SU-DHL-6 (cell line): ENCODE measurements at regions not wholly inside any gene's neighbourhood (a gene's known extent, or its start where the extent isn't known, plus 50 kb on each side); places are given as distances from the start of the nearest gene placed in this dataset.

Experiments
- H2AFZ ChIP-seq: fragments of 200-600 bp; sonication (generic); 2 replicates; pipeline ENCODE4 v1.6.1; 2014; ENCODE audit warnings: low read depth, mild to moderate bottlenecking, moderate library complexity, mixed read lengths, antibody characterized with exemption, low read length; ENCODE audit not compliant: severe bottlenecking
- H3F3A ChIP-seq: fragments of 200-600 bp; shearing (Covaris generic); 2 replicates; pipeline ENCODE4 v1.6.0; 2016; ENCODE audit warnings: antibody characterized with exemption, mild to moderate bottlenecking; ENCODE audit not compliant: insufficient read depth
- H3K27ac ChIP-seq: fragments of 200-600 bp; sonication (generic); 2 replicates; pipeline ENCODE4 v1.5.1; 2016; ENCODE audit warnings: low read depth, mild to moderate bottlenecking, low read length, moderate library complexity, mixed read lengths
- H3K27me3 ChIP-seq: fragments of 200-600 bp; sonication (generic), shearing (Covaris generic); 2 replicates; pipeline ENCODE4 v1.6.0; 2014; ENCODE audit warnings: mild to moderate bottlenecking, low read length
- H3K36me3 ChIP-seq: fragments of 200-600 bp; sonication (generic); 2 replicates; pipeline ENCODE4 v1.6.1; 2014; ENCODE audit warnings: mild to moderate bottlenecking, low read length, mixed read lengths
- H3K4me2 ChIP-seq: fragments of 300-600, 200-600 bp; shearing (Covaris generic), sonication (generic); 2 replicates; pipeline ENCODE4 v1.6.0; 2014; ENCODE audit warnings: low read length, low read depth, mild to moderate bottlenecking; ENCODE audit not compliant: poor library complexity, severe bottlenecking
- H3K4me3 ChIP-seq: fragments of 200-600 bp; sonication (generic); 2 replicates; pipeline ENCODE4 v1.5.1; 2014; ENCODE audit warnings: antibody characterized with exemption, low read length, mild to moderate bottlenecking, mixed read lengths; ENCODE audit not compliant: insufficient read depth, poor library complexity, severe bottlenecking
- H3K79me2 ChIP-seq: fragments of 200-600 bp; sonication (generic); 2 replicates; pipeline ENCODE4 v1.6.1; 2014; ENCODE audit warnings: mild to moderate bottlenecking, low read length, moderate library complexity; ENCODE audit not compliant: insufficient read depth
- H3K9ac ChIP-seq: fragments of 200-600 bp; sonication (generic); 2 replicates; pipeline ENCODE4 v1.7.0; 2014; ENCODE audit warnings: mild to moderate bottlenecking, low read length
- H3K9me2 ChIP-seq: fragments of 200-600 bp; sonication (generic); replicated peaks from 2 replicates; pipeline ENCODE4 v1.6.1; 2014; ENCODE audit warnings: low read length; ENCODE audit not compliant: insufficient read depth
- H3K9me3 ChIP-seq: fragments of 200-600 bp; sonication (generic); 2 replicates; pipeline ENCODE4 v1.6.1; 2014; ENCODE audit warnings: low read length, mixed read lengths; ENCODE audit not compliant: insufficient read depth
- H4K20me1 ChIP-seq: fragments of 200-600 bp; sonication (generic); 2 replicates; pipeline ENCODE4 v1.6.1; 2014; ENCODE audit warnings: low read depth, mild to moderate bottlenecking, antibody characterized with exemption, low read length, moderate library complexity, mixed read lengths
- EZH2phosphoT487 ChIP-seq: fragments of 200-600 bp; sonication (generic), shearing (Covaris generic); conservative IDR thresholded peaks from 2 replicates; pipeline ENCODE4 v1.6.1; 2018; ENCODE audit warnings: mild to moderate bottlenecking, antibody characterized with exemption, low read length, moderate library complexity, mixed read lengths
- TF ChIP-seq, protein P1 (sequence below): fragments of 200-600 bp; sonication (generic); IDR thresholded peaks from one replicate; pipeline ENCODE4 v1.5.1; 2017; ENCODE audit warnings: antibody characterized with exemption, mild to moderate bottlenecking, low read length, moderate library complexity; ENCODE audit not compliant: insufficient read depth, poor library complexity, severe bottlenecking

DNA sequence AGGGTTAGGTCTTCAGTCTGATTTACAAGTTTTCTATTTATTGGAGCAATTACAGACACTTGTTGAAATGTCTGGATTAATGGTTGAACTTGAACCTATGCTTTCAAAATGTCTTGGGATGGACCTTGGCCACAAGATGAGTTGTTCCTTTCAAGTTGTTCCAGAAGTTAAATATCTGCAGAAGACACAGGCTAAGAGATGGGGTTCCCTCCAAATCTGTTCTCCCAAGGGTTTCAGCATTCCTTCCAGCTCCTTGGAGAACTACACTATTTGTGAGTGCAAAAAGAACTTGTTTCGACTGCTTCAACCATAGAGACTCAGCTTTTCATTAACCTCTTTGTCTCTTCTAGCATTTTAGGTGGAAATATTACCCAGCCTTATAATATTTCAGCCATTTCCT is 189.0 kb upstream of the BLID start:
- TF ChIP-seq, protein P1, sequence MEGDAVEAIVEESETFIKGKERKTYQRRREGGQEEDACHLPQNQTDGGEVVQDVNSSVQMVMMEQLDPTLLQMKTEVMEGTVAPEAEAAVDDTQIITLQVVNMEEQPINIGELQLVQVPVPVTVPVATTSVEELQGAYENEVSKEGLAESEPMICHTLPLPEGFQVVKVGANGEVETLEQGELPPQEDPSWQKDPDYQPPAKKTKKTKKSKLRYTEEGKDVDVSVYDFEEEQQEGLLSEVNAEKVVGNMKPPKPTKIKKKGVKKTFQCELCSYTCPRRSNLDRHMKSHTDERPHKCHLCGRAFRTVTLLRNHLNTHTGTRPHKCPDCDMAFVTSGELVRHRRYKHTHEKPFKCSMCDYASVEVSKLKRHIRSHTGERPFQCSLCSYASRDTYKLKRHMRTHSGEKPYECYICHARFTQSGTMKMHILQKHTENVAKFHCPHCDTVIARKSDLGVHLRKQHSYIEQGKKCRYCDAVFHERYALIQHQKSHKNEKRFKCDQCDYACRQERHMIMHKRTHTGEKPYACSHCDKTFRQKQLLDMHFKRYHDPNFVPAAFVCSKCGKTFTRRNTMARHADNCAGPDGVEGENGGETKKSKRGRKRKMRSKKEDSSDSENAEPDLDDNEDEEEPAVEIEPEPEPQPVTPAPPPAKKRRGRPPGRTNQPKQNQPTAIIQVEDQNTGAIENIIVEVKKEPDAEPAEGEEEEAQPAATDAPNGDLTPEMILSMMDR = no peak
- TF ChIP-seq EZH2phosphoT487 = no peak
- Histone ChIP-seq H3K36me3 (no peaks in the 10 kb centered on the region), H3K9ac (no peak overlapping the region), H3K27me3 (no peaks in the 10 kb centered on the region), H3K27ac (no peak overlapping the region), H2AFZ (no peak overlapping the region), H3K4me2 (no peak overlapping the region), H3K9me2 (no peaks in the 10 kb centered on the region), H3K79me2 (no peaks in the 10 kb centered on the region), H4K20me1 (no peaks in the 10 kb centered on the region), H3K4me3 (no peak overlapping the region), H3F3A (no peaks in the 10 kb centered on the region), H3K9me3 (no peaks in the 10 kb centered on the region)

- H3K9me2 ChIP-seq = no peaks in the 10 kb centered on the region
- H3K9me3 ChIP-seq = no peaks in the 10 kb centered on the region
- no peaks in the 10 kb centered on the region for H3K79me2 ChIP-seq
- no peak overlapping the region for H3K4me3 ChIP-seq
- H3F3A ChIP-seq = no peaks in the 10 kb centered on the region
- H3K4me2 ChIP-seq = no peak overlapping the region
- no peak overlapping the region for H2AFZ ChIP-seq
- H3K9ac ChIP-seq = no peak overlapping the region
- H3K36me3 ChIP-seq = no peaks in the 10 kb centered on the region
- no peaks in the 10 kb centered on the region for H3K27me3 ChIP-seq
- no peaks in the 10 kb centered on the region for H4K20me1 ChIP-seq
- H3K27ac ChIP-seq = no peak overlapping the region
- TF ChIP-seq, protein P1 = no peak
- TF ChIP-seq EZH2phosphoT487 = no peak
Observed at GRCh38 chr11:122304306-122304705, 188.3 kb upstream of the BLID start.

DNA sequence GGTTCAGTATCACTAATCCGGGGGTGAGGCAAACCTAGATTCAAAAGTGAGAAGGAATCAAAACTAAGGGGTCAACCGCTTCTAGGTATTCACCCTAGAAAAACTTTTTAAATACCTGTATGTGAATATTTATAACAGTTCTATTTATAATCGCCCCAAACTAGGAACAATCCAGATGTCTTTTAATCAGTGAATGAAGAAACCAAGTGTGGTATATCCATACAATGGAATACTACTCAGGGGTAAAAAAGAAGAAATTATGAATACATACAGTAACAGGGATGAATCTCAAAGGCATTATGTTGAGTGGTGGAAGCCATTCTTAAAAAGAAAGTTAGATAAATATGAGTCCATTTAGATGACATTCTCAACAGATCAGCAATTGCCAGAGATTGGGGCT is 178.0 kb upstream of the BLID start:
- TF ChIP-seq EZH2phosphoT487 = no peak
- TF ChIP-seq, protein P1 = no peak
- Histone ChIP-seq H3K9ac (no peak overlapping the region), H3K9me2 (no peaks in the 10 kb centered on the region), H3K27ac (no peak overlapping the region), H3K4me2 (no peak overlapping the region), H3K36me3 (no peaks in the 10 kb centered on the region), H2AFZ (no peak overlapping the region), H3K27me3 (no peaks in the 10 kb centered on the region), H4K20me1 (no peaks in the 10 kb centered on the region), H3K79me2 (no peaks in the 10 kb centered on the region), H3K9me3 (no peaks in the 10 kb centered on the region), H3K4me3 (no peak overlapping the region), H3F3A (no peaks in the 10 kb centered on the region)
